Superior temporal gyrus (tissue), 1 donor: ENCODE measurements at regions not wholly inside any gene's neighbourhood (a gene's known extent, or its start where the extent isn't known, plus 50 kb on each side); places are given as distances from the start of the nearest gene placed in this dataset.
A peak's percentile ranks its signal among the peaks of the same experiment; 100 is the strongest.

Source experiments
- DNase-seq: peaks from one replicate; pipeline ENCODE4 v3.0.0-alpha.2; 2016; ENCODE audit errors: extremely low spot score

- DNase-seq: peak; percentile 50
These were observed 124.6 kb upstream of the BCL2L14 start for GRCh38 chr12:11946161-11946560.

- no peak for DNase-seq
These were observed 123.5 kb upstream of the BCL2L14 start for GRCh38 chr12:11947213-11947612.

GRCh38 chr12:11949738-11950411 lies 120.9 kb upstream of the BCL2L14 start:
- DNase-seq: no peak

GRCh38 chr12:11951209-11951608 lies 119.5 kb upstream of the BCL2L14 start:
- DNase-seq: no peak

- DNase-seq: no peak
These were observed 117.2 kb upstream of the BCL2L14 start for GRCh38 chr12:11953523-11953922.

GRCh38 chr12:11954181-11954580 lies 116.6 kb upstream of the BCL2L14 start:
- DNase-seq: no peak

- DNase-seq: no peak
These were observed 112.3 kb upstream of the BCL2L14 start for GRCh38 chr12:11958221-11959091.

GRCh38 chr12:11959117-11959823 lies 111.5 kb upstream of the BCL2L14 start:
- no peak for DNase-seq

- no peak for DNase-seq
These were observed 110.1 kb upstream of the BCL2L14 start for GRCh38 chr12:11960646-11961045.

- no peak for DNase-seq
These were observed 109.1 kb upstream of the BCL2L14 start for GRCh38 chr12:11961686-11962085.

- no peak for DNase-seq
These were observed 107.9 kb upstream of the BCL2L14 start for GRCh38 chr12:11962860-11963259.

- DNase-seq: no peak
These were observed 106.8 kb upstream of the BCL2L14 start for GRCh38 chr12:11963841-11964471.

GRCh38 chr12:11965258-11965910 lies 105.4 kb upstream of the BCL2L14 start:
- peak; percentile 31 for DNase-seq

- no peak for DNase-seq
These were observed 103.2 kb upstream of the BCL2L14 start for GRCh38 chr12:11967376-11968047.

- no peak for DNase-seq
These were observed 102.7 kb upstream of the BCL2L14 start for GRCh38 chr12:11968048-11968383.

- no peak for DNase-seq
These were observed 102.2 kb upstream of the BCL2L14 start for GRCh38 chr12:11968516-11968915.

- DNase-seq: no peak
These were observed 101.1 kb upstream of the BCL2L14 start for GRCh38 chr12:11969437-11970154.

- DNase-seq: no peak
These were observed 100.6 kb upstream of the BCL2L14 start for GRCh38 chr12:11970155-11970520.

- no peak for DNase-seq
These were observed 97.3 kb upstream of the BCL2L14 start for GRCh38 chr12:11973396-11973795.

GRCh38 chr12:11976005-11976404 lies 94.7 kb upstream of the BCL2L14 start:
- no peak for DNase-seq
